Osteocyte (in vitro differentiated cells): ENCODE measurements at regions not wholly inside any gene's neighbourhood (a gene's known extent, or its start where the extent isn't known, plus 50 kb on each side); places are given as distances from the start of the nearest gene placed in this dataset.

Source experiments
- DNase-seq: peaks from one replicate; pipeline ENCODE4 v3.0.0; 2021; ENCODE audit warnings: mixed read lengths; ENCODE audit not compliant: unreplicated experiment; ENCODE audit errors: extremely low spot score
- H3K27ac Mint-ChIP-seq: one replicate; pipeline ENCODE4 v1.8.0; 2021; ENCODE audit warnings: mild to moderate bottlenecking, mixed read lengths; ENCODE audit not compliant: unreplicated experiment
- H3K27me3 Mint-ChIP-seq: one replicate; pipeline ENCODE4 v1.8.0; 2021; ENCODE audit warnings: mixed read lengths; ENCODE audit not compliant: unreplicated experiment
- H3K36me3 Mint-ChIP-seq: one replicate; pipeline ENCODE4 v1.8.0; 2021; ENCODE audit warnings: mixed read lengths; ENCODE audit not compliant: unreplicated experiment
- H3K4me1 Mint-ChIP-seq: one replicate; pipeline ENCODE4 v1.8.0; 2021; ENCODE audit warnings: mixed read lengths; ENCODE audit not compliant: unreplicated experiment
- H3K4me3 Mint-ChIP-seq: one replicate; pipeline ENCODE4 v1.8.0; 2021; ENCODE audit warnings: mild to moderate bottlenecking, moderate library complexity, mixed read lengths; ENCODE audit not compliant: unreplicated experiment
- H3K9me3 Mint-ChIP-seq: one replicate; pipeline ENCODE4 v1.8.0; 2021; ENCODE audit warnings: mixed read lengths; ENCODE audit not compliant: unreplicated experiment
- TF ChIP-seq, protein P1 (sequence below): fragments of 200-600 bp; sonication (generic); IDR thresholded peaks from 2 replicates; pipeline ENCODE4 v1.5.0; 2021; ENCODE audit warnings: antibody characterized with exemption, mild to moderate bottlenecking, moderate library complexity

DNA sequence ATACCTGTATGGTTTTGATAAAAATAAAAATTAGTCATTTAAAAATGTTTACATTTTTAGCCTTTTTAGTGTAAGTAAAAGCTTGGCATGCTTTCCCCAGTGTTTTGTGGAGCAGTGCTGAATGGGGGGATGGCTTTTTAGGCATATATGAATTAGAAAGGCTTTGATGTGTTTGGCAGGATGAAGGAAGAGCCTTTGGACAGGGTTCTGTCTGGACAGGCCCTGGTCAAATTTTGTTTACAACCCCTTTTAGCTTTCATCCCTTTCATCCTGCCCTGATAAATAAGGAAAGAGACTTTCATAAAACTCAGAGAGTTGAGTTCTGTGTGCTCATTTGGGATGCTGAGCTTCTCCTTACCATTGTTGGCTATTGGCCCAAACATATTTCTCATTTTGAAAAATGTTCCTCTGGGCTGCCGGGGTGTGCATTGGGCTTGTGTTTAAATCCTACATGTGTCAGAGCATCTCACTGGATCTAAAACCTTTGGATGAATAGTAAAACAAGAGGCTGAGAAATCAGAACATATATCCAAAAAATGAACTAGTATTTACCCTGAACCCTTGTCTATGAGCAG lies 68.1 kb upstream of the PHYHIPL start:
- Mint-ChIP-seq H3K27ac (no peak overlapping the region), H3K36me3 (no peaks in the 10 kb centered on the region), H3K9me3 (peaks cover 7% of the 10 kb centered on the region), H3K4me3 (no peak overlapping the region), H3K27me3 (peaks cover 63% of the 10 kb centered on the region), H3K4me1 (no peaks in the 10 kb centered on the region)
- TF ChIP-seq, protein P1, sequence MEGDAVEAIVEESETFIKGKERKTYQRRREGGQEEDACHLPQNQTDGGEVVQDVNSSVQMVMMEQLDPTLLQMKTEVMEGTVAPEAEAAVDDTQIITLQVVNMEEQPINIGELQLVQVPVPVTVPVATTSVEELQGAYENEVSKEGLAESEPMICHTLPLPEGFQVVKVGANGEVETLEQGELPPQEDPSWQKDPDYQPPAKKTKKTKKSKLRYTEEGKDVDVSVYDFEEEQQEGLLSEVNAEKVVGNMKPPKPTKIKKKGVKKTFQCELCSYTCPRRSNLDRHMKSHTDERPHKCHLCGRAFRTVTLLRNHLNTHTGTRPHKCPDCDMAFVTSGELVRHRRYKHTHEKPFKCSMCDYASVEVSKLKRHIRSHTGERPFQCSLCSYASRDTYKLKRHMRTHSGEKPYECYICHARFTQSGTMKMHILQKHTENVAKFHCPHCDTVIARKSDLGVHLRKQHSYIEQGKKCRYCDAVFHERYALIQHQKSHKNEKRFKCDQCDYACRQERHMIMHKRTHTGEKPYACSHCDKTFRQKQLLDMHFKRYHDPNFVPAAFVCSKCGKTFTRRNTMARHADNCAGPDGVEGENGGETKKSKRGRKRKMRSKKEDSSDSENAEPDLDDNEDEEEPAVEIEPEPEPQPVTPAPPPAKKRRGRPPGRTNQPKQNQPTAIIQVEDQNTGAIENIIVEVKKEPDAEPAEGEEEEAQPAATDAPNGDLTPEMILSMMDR = no peak
- DNase-seq = no peak

DNA sequence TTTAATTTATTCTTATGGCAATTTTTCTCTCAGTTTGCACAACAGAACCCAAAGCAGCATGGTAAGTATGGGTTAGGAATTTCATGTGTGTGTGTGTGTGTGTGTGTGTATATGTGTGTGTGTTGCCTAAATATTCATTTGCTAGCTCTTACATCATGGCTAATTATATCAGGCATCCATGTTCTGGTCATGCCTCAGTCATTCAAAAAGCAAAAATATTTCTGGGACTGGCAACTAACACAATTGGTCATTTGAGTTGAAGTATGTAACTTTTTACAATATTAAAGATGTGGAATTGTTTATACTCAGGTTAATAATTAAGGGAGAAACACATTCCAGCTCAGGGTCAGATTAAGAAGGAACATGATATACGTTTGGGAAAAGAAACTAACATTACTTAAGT lies 67.6 kb upstream of the PHYHIPL start:
- H3K4me1 Mint-ChIP-seq = no peaks in the 10 kb centered on the region
- DNase-seq = no peak
- TF ChIP-seq, protein P1 = no peak
- H3K9me3 Mint-ChIP-seq = peaks cover 7% of the 10 kb centered on the region
- no peaks in the 10 kb centered on the region for H3K36me3 Mint-ChIP-seq
- H3K4me3 Mint-ChIP-seq = no peak overlapping the region
- H3K27me3 Mint-ChIP-seq = peaks cover 64% of the 10 kb centered on the region
- no peak overlapping the region for H3K27ac Mint-ChIP-seq

DNA sequence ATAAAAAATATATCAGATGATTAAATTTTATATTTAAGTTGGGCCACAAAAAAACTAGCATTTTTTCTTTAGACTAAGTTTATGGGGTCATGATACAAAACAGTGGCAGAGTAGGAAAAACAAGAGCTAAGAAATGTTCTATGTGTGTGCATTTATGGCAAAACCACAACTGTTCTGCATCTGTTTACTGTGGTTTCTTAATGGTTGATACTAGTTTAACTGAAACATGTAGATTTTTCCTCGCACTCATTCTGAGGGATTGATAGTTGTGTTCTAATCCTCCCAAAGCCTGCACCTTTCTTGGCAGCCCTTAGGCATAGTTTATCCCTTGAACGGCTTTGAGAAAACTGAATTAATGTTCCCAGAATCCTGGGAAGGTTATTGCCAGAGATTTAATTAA lies 66.6 kb upstream of the PHYHIPL start:
- peaks cover 7% of the 10 kb centered on the region for H3K9me3 Mint-ChIP-seq
- TF ChIP-seq, protein P1 = no peak
- no peaks in the 10 kb centered on the region for H3K4me1 Mint-ChIP-seq
- H3K27me3 Mint-ChIP-seq = peaks cover 63% of the 10 kb centered on the region
- no peak overlapping the region for H3K4me3 Mint-ChIP-seq
- no peaks in the 10 kb centered on the region for H3K36me3 Mint-ChIP-seq
- H3K27ac Mint-ChIP-seq = no peak overlapping the region
- no peak for DNase-seq

DNA sequence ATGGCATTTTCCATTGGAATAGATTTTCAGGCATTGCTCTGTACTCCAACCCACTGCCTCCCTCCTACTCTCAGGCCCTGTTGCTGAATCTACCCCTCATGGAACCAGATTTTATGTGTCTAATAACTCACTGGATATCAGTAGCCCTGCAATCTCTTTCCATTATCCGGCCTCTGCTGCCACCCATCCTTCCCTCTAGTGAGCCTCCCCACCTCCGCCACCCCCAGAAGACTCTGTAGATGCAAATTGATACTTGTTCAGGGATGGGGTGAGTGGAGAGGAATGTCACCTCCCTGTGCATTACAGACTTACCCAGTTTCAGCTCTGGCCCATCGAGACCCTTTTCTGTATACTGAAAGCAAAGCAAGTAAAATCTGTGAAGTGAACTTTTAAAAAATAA lies 52.3 kb upstream of the PHYHIPL start:
- Mint-ChIP-seq H3K27ac (no peak overlapping the region), H3K9me3 (peaks cover 8% of the 10 kb centered on the region), H3K27me3 (peaks cover 43% of the 10 kb centered on the region), H3K4me3 (no peak overlapping the region), H3K4me1 (no peaks in the 10 kb centered on the region), H3K36me3 (no peaks in the 10 kb centered on the region)
- TF ChIP-seq, protein P1 = no peak
- DNase-seq = no peak

DNA sequence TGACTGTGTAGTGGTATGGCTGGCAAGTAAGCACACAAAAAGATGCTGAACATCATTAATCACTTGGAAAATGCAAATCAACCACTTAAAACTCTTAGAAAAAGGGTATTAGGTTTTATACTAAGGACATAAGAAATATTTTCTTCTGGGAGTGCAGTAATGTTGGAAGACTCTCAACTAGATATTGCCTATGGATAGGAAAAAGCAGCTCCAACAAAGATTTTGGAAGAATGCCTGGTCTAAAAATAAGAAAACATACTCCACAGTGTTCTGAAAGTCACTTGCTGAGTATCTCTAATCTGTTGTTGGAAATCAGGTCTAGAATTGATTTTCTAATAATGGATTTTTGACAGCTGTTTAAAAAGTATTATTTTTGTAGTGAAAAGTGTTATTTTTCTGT lies 50.8 kb upstream of the PHYHIPL start:
- H3K4me3 Mint-ChIP-seq = no peak overlapping the region
- H3K36me3 Mint-ChIP-seq = no peaks in the 10 kb centered on the region

More for the DNA sequence above, 50.8 kb upstream of the PHYHIPL start:
- DNase-seq = no peak
- peaks cover 7% of the 10 kb centered on the region for H3K9me3 Mint-ChIP-seq
- TF ChIP-seq, protein P1 = no peak
- H3K27me3 Mint-ChIP-seq = peaks cover 44% of the 10 kb centered on the region
- H3K27ac Mint-ChIP-seq = no peak overlapping the region
- H3K4me1 Mint-ChIP-seq = no peaks in the 10 kb centered on the region
